ENCODE measurements at regions not wholly inside any gene's neighbourhood (a gene's known extent, or its start where the extent isn't known, plus 50 kb on each side); places are given as distances from the start of the nearest gene placed in this dataset.

DNA sequence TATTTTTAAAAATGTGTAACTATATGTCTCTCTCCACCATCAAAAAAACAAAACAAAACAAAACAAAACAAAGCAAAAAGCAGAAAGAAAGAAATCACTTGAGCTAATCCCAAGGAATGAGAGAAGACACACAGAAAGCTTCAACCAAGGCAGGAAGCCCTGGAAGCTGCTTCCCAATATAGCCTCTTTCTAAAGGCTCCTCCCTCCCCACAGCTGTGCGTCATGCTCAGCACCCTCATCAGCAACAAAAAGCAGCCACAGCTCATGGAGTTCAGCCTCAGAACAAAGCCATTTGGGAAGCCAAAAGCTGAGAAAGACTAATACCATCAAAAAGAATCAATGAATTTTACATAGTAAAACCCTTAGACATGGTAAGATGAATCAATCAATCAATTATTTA, 501.6 kb upstream of the SMIM31 start:
- TF ChIP-seq, protein P1, sequence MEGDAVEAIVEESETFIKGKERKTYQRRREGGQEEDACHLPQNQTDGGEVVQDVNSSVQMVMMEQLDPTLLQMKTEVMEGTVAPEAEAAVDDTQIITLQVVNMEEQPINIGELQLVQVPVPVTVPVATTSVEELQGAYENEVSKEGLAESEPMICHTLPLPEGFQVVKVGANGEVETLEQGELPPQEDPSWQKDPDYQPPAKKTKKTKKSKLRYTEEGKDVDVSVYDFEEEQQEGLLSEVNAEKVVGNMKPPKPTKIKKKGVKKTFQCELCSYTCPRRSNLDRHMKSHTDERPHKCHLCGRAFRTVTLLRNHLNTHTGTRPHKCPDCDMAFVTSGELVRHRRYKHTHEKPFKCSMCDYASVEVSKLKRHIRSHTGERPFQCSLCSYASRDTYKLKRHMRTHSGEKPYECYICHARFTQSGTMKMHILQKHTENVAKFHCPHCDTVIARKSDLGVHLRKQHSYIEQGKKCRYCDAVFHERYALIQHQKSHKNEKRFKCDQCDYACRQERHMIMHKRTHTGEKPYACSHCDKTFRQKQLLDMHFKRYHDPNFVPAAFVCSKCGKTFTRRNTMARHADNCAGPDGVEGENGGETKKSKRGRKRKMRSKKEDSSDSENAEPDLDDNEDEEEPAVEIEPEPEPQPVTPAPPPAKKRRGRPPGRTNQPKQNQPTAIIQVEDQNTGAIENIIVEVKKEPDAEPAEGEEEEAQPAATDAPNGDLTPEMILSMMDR (conservative IDR thresholded peaks at IDR 0.05; ENCODE audit: low read length) = no peak
- TF ChIP-seq EZH2phosphoT487 (IDR thresholded peaks at IDR 0.05; ENCODE audit: borderline replicate concordance, low read depth, low read length) = no peak

Data from OCI-LY7 (cell line).